ENCODE measurements at regions not wholly inside any gene's neighbourhood (a gene's known extent, or its start where the extent isn't known, plus 50 kb on each side); places are given as distances from the start of the nearest gene placed in this dataset.

- TF ChIP-seq CTCF (IDR thresholded peaks at IDR 0.05), result no peak
- no peak for TF ChIP-seq POLR2AphosphoS5 (IDR thresholded peaks at IDR 0.05)
- no peak for TF ChIP-seq EP300 (IDR thresholded peaks at IDR 0.05)
These were observed 91.9 kb upstream of the NPY start for GRCh38 chr7:24192053-24192452.

Data from sigmoid colon (tissue), 4 donors.